LNCaP clone FGC (cell line): ENCODE measurements at regions not wholly inside any gene's neighbourhood (a gene's known extent, or its start where the extent isn't known, plus 50 kb on each side); places are given as distances from the start of the nearest gene placed in this dataset.

Source experiments
- DNase-seq: peaks from one replicate; pipeline ENCODE4 v3.0.0-alpha.2; 2011; ENCODE audit warnings: low read depth
- H3K4me3 ChIP-seq: 2 replicates; pipeline ENCODE4 v1.5.1; 2011; ENCODE audit warnings: mild to moderate bottlenecking, low read depth, low read length, control low read depth
- CTCF ChIP-seq: IDR thresholded peaks from 2 replicates; pipeline ENCODE4 v1.5.1; 2012; ENCODE audit warnings: mild to moderate bottlenecking; ENCODE audit not compliant: control insufficient read depth, insufficient read depth; ENCODE audit errors: extremely low read depth

- no peak for TF ChIP-seq CTCF
- no peak overlapping the region for H3K4me3 ChIP-seq
- no peak for DNase-seq
Measured at GRCh38 chr12:92506460-92506859, 196.3 kb upstream of the PLEKHG7 start.

- no peak for TF ChIP-seq CTCF
- DNase-seq, result no peak
- H3K4me3 ChIP-seq, result no peak overlapping the region
Measured at GRCh38 chr12:92505254-92506231, 197.2 kb upstream of the PLEKHG7 start.

GRCh38 chr12:92504594-92504981, 198.2 kb upstream of the PLEKHG7 start:
- no peak for TF ChIP-seq CTCF
- DNase-seq, result no peak
- no peak overlapping the region for H3K4me3 ChIP-seq

GRCh38 chr12:92503971-92504593, 198.7 kb upstream of the PLEKHG7 start:
- H3K4me3 ChIP-seq, result no peak overlapping the region
- no peak for TF ChIP-seq CTCF
- no peak for DNase-seq

GRCh38 chr12:92503029-92503931, 199.5 kb upstream of the PLEKHG7 start:
- H3K4me3 ChIP-seq, result no peak overlapping the region
- no peak for DNase-seq

More at GRCh38 chr12:92503029-92503931, 199.5 kb upstream of the PLEKHG7 start:
- TF ChIP-seq CTCF, result no peak
